Stimulated activated effector memory CD8-positive, alpha-beta T cell treated with anti-CD3 and anti-CD28 coated beads, Interleukin-12 subunit alpha, Interleukin-12 subunit beta, amount 100 ng/mL, for 72 hours (primary cell): ENCODE measurements at regions not wholly inside any gene's neighbourhood (a gene's known extent, or its start where the extent isn't known, plus 50 kb on each side); places are given as distances from the start of the nearest gene placed in this dataset.
"Not testable (repeated sequence)": the region's sequence is repeated elsewhere in the genome, so short reads cannot be mapped to it uniquely, and the experiment has no call there.

Experiments used
- ATAC-seq: fragments of 150-1000 bp; cut with Tn5 transposase; 2 replicates; pipeline ENCODE4 v1.10.0; 2021
- DNase-seq, 2 donors: peaks; one replicate each; pipeline ENCODE4 v3.0.0; 2021 to 2022; ENCODE audit warnings: low spot score in 2 of 2
- H3K27ac Mint-ChIP-seq: one replicate; pipeline ENCODE4 v1.8.0; 2022; ENCODE audit warnings: mild to moderate bottlenecking, mixed read lengths
- H3K36me3 Mint-ChIP-seq: one replicate; pipeline ENCODE4 v1.8.0; 2022; ENCODE audit warnings: mild to moderate bottlenecking, mixed read lengths
- H3K4me1 Mint-ChIP-seq: one replicate; pipeline ENCODE4 v1.8.0; 2022; ENCODE audit warnings: mixed read lengths
- H3K4me3 Mint-ChIP-seq: one replicate; pipeline ENCODE4 v1.8.0; 2022; ENCODE audit warnings: mild to moderate bottlenecking, mixed read lengths
- H3K9me3 Mint-ChIP-seq: one replicate; pipeline ENCODE4 v1.8.0; 2022; ENCODE audit warnings: mixed read lengths

DNA sequence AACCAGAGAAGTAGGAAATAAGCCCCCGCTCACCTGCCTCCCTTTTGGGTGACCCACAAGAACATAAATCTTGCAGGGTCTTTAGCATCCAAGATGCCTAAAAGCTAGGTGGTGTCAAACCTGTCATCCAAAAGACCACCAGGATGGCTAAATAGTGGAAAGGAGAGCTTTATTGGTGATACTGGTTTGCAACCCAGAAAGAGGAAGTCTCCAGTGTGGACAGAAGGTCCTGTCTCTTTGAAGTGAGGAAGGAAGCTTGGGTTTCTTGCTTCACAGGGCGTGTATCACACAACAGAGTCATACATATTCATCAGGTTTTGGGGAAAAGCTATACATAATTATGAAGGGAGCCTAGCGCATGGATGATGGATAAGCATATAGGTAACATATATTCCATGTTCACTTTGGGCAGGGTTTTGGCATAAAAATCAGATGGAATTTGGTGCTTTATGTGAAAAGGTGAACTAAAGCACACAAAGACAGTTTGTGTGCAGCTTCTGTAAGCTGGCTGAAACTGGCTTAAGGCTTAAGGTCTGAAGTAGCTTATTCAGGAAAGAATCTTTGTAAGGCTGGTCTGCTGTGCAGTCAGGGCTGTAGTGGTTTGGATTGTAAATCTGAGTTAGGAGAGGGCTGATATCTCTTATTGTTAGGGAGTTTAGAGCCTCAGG, 68.4 kb upstream of the EPCAM start:
- H3K27ac Mint-ChIP-seq = no peak overlapping the region
- no peak for DNase-seq
- no peak overlapping the region for H3K4me3 Mint-ChIP-seq
- ATAC-seq = no peak
- no peaks in the 10 kb centered on the region for H3K9me3 Mint-ChIP-seq
- H3K4me1 Mint-ChIP-seq = peaks cover 8% of the 10 kb centered on the region
- H3K36me3 Mint-ChIP-seq = no peaks in the 10 kb centered on the region

DNA sequence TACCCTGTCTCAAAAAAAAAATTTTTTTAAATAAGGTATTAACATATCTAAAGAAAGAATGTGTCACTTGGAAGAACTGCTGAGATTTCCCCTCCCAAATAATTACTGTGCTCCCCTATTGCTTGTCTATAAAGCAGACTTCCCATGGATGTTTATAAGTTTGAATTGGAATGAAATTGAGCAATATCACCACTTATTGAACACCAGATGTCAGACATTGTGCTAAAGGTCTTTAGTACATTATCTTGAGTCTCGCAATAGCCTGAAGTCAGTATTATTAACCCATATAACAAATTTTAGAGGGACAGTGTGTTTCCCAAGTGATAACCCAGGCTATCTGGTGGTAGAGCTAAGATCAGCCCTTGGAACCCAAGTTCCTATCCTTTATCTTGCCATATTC, 69.0 kb upstream of the EPCAM start:
- no peak overlapping the region for H3K4me3 Mint-ChIP-seq

DNA sequence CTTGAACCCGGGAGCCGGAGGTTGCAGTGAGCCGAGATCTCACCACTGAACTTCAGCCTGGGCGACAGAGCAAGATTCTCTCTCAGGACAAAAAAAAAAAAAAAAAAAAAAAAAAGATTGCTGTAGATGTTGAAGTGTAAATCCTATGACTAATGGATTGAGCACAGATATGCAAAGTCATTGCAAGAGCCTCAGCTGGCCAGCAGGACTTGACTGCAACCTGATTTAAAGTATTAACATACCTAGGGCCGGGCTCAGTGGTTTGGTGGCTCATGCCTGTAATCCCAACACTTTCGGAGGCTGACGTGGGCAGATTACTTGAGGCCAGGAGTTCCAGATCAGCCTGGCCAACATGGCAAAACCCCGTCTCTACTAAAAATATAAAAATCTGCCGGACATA, 69.6 kb upstream of the EPCAM start:
- peaks cover 8% of the 10 kb centered on the region for H3K4me1 Mint-ChIP-seq
- no peaks in the 10 kb centered on the region for H3K9me3 Mint-ChIP-seq
- H3K4me3 Mint-ChIP-seq = no peak overlapping the region
- H3K27ac Mint-ChIP-seq = no peak overlapping the region
- no peak for DNase-seq
- no peak for ATAC-seq
- no peaks in the 10 kb centered on the region for H3K36me3 Mint-ChIP-seq

More for the DNA sequence above, 69.0 kb upstream of the EPCAM start:
- Mint-ChIP-seq H3K36me3 (no peaks in the 10 kb centered on the region), H3K27ac (no peak overlapping the region), H3K4me1 (peaks cover 8% of the 10 kb centered on the region), H3K9me3 (no peaks in the 10 kb centered on the region)
- no peak for DNase-seq
- ATAC-seq = no peak

DNA sequence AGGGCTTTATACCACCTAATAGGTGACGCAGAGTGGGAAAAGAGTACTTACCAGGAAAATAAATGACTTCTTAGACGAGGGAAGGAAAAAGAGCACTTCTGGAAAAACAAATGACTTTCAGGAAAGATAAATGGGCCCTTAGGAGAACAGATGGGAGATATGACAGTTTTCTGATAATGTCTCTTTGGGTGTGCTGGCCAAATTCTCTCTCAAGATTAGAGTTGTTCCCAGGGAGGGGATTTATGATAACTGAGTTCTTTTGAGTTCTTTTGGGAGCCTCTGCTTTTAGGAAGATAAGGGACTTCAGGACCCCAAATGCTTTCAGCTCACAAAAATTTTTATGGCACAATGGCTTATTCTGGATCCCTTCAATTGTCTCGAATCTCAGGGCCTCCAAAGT, 70.3 kb upstream of the EPCAM start:
- no peak for ATAC-seq
- no peak overlapping the region for H3K4me3 Mint-ChIP-seq
- peaks cover 8% of the 10 kb centered on the region for H3K4me1 Mint-ChIP-seq
- no peak overlapping the region for H3K27ac Mint-ChIP-seq
- H3K9me3 Mint-ChIP-seq = no peaks in the 10 kb centered on the region
- no peak for DNase-seq
- H3K36me3 Mint-ChIP-seq = no peaks in the 10 kb centered on the region

DNA sequence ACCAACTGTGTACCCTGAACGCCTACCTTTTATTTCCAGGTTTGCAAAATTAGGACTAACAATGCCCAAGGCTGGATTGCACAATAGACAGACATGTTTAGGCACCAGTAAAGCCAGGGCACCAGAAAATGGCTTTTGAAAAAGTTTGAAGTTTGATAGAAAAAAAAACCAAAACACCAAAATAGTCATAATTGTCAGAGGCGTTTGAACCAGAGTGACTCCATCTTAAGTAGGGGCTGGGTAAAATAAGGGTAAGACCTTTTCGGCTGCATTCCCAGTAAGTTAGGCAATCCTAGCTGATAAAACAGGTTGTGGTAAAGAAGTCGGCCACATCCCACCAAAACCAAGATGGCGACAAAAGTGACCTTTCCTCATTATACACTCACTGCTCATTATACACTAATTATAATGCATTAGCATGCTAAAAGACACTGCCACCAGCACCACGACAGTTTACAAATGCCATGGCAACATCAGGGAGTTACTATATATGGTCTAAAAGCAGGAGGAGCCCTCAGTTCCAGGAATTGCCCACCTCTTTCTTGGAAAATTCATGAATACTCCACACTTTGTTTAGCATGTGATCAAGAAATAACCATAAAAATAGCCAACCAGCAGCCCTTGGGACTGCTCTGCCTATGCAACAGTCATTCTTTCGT, 71.2 kb upstream of the EPCAM start:
- Mint-ChIP-seq H3K4me3 (no peak overlapping the region), H3K36me3 (no peaks in the 10 kb centered on the region), H3K9me3 (no peaks in the 10 kb centered on the region), H3K27ac (no peak overlapping the region), H3K4me1 (peaks cover 8% of the 10 kb centered on the region)
- DNase-seq = no peak
- no peak for ATAC-seq

DNA sequence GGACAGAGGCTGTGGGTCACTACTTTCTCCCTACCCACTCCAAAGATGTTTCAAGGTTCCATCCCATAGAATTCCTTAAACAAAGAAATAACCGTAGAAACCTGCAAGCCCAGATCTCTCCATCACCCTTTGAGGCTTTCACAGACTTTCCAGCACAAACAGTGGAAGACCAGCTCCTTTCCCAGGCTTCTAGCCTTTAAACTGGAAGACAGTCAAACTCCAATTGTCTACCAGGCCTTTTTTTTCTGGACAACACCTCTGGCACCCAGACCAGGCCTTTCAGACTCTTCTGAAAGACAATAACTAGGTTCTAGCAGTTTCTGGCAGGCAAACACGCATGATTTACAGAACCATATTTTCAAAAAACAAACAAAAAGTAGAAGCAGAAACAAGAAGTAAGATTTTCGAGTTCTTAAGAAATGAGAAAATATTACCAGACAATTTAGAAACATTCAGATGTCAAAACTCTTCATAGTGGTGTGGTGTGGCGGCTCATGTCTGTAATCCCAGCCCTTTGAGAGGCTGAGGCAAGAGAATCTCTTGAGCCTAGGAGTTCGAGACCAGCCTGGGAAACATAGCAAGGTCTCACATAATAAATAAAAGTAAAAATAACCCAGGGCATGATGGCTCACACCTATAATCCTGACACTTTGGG, 73.0 kb upstream of the EPCAM start:
- Mint-ChIP-seq H3K27ac (no peak overlapping the region), H3K4me1 (peaks cover 8% of the 10 kb centered on the region), H3K9me3 (no peaks in the 10 kb centered on the region), H3K36me3 (no peaks in the 10 kb centered on the region), H3K4me3 (no peak overlapping the region)
- DNase-seq (no peak), ATAC-seq (no peak)

DNA sequence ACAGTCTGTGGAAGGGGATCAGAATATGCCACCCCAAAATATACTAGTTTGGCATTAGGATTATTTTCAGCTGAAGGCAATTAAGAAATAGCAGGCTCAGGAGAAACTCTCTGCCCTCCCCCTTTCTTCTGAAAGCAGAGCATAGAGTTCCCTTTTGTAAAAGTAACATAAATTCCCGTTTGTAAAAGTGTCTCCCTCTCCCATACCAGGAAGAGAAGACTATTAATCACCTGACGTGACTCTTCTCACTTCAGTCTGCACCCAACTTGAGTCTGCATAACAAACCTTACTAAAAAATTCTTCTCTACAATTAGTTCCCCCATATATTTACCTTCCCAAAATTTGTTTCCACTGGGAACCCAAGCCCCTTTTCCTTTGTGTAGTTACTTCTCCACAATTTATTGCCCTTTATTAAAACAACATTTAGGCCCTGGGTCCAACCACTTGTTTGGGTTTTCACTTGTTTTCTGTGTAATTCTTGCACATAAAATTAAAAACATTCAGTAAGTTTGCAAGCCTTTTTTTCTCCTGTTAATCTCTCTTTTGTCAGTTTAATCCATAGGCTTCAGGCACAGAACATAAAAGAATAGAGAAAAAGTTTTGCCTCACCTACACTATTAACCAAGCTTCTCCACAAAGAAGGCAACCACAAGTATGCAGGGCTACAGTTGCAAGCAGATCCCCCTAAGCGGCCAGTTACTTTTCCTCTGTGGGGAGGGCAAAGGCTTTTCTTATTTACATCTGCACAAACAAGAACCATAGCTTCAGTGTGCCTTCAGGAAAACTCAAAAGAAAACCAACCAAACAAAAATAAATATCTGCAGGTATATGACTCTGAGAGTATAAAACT, 73.8 kb upstream of the EPCAM start:
- Mint-ChIP-seq H3K36me3 (no peaks in the 10 kb centered on the region), H3K9me3 (no peaks in the 10 kb centered on the region), H3K4me1 (peaks cover under 1% of the 10 kb centered on the region), H3K27ac (no peak overlapping the region), H3K4me3 (no peak overlapping the region)
- no peak for ATAC-seq
- DNase-seq = no peak

DNA sequence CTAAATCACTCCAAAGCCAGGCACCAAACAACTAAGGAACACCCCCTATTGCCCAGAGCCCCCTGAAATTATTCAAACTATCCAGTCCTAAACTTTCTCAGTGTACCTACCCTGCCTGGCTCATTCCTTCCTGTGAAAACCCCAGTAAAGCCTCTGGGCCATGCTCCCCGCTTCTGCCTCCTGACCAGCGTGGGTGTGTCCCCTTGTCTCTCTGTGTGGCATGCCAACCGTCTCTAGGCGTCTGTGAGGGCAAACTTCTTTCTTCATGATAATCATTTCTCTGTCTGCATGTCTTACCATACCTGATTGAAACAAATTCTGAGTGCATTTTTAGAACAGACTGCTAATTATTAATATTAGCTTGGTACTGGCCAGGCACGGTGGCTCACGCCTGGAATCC, 75.1 kb upstream of the EPCAM start:
- Mint-ChIP-seq H3K36me3 (no peaks in the 10 kb centered on the region), H3K4me1 (no peaks in the 10 kb centered on the region), H3K4me3 (no peak overlapping the region), H3K27ac (no peak overlapping the region), H3K9me3 (no peaks in the 10 kb centered on the region)
- DNase-seq (no peak), ATAC-seq (no peak)

DNA sequence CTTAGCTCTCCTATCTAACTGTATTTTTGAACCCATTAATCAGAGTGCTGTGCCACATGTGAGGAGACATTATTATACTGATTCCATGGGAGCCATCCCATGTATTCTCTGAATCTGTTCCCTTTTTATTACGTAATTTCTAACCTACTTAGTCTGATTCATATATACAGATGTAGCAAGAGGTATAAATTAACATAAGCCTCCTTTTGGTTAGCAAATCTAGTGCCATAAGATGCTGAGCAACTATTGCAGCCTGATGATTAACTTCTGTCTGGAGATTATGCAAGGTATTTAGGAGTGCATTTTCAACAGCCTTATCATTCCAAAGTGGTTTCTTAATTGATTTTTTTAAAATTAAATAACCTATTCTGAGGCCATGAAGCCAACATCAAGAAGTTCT, 80.2 kb upstream of the EPCAM start:
- no peaks in the 10 kb centered on the region for H3K4me1 Mint-ChIP-seq
- no peak for DNase-seq
- no peaks in the 10 kb centered on the region for H3K9me3 Mint-ChIP-seq
- no peak overlapping the region for H3K4me3 Mint-ChIP-seq
- no peak overlapping the region for H3K27ac Mint-ChIP-seq
- ATAC-seq = no peak
- H3K36me3 Mint-ChIP-seq = no peaks in the 10 kb centered on the region

DNA sequence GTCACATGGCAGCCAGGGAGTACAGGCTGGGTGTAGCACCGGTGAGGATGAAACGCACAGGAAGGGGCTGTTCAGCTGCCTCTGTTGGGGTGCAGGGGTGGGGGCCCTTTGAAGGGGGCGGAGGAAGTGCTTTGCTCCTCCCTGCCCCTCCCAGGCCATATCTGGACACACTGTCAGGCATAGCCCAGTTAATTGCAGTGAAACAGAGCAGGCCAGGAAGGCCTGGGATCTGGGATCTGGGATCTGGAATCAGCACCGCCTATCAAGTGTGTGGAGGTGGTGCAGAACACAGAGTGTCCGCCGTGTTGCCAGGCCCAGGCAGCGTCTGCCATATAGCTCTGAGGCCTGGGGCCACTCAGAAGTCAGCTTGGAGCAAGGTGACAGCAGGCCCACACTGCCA, 85.5 kb upstream of the EPCAM start:
- ATAC-seq = no peak
- no peaks in the 10 kb centered on the region for H3K4me1 Mint-ChIP-seq
- no peak for DNase-seq
- H3K9me3 Mint-ChIP-seq = no peaks in the 10 kb centered on the region
- no peak overlapping the region for H3K27ac Mint-ChIP-seq
- H3K4me3 Mint-ChIP-seq = no peak overlapping the region
- H3K36me3 Mint-ChIP-seq = no peaks in the 10 kb centered on the region

DNA sequence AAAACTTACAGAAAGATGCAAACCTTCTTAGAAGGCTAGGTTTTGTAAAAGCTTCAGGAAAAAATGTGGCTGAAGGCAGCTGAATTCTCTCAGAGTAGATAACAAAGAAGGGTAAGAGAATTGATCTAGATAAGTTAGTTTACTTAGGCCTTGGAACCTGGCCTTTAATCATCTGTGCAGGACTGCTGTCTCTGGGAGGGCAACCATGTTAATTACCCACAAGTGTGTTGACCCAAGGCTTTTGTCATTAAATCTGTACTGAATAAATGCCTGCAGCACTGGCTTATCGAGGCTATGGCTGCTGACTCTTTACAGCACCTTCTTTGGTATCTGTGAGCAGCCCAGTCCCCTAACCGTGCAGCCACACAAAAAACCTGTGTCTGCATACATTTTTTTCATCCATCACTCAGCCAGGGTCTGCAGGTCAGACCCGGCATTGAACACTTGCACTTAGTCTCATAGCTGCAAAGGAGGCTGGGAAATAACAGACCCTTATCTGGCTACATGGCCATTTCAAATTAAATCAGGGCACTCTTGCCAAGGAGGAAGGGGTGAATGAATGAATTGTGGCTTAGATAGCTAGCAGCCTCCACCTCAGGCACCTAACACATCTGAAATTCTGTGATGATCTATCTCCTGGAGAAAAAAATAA, 86.4 kb upstream of the EPCAM start:
- no peak overlapping the region for H3K4me3 Mint-ChIP-seq
- no peaks in the 10 kb centered on the region for H3K4me1 Mint-ChIP-seq
- DNase-seq (no peak), ATAC-seq (no peak)
- no peak overlapping the region for H3K27ac Mint-ChIP-seq
- H3K9me3 Mint-ChIP-seq = no peaks in the 10 kb centered on the region
- H3K36me3 Mint-ChIP-seq = no peaks in the 10 kb centered on the region

DNA sequence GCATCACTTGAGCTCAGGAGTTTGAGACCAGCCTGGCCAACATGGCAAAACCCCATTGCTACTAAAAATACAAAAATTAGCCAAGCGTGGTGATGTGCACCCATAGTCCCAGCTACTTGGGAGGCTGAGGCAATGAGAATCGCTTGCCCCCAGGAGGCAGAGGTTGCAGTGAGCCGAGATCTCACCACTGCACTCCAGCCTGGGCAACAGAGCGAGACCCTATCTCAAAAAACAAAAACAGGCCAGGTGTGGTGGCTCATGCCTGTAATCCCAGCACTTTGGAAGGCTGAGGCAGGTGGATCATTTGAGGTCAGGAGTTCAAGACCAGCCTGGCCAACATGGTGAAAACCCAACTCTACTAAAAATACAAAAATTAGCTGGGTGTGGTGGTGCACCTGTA, 89.6 kb upstream of the EPCAM start:
- not testable (repeated sequence) for ATAC-seq, H3K36me3 Mint-ChIP-seq, H3K27ac Mint-ChIP-seq, H3K9me3 Mint-ChIP-seq, DNase-seq, H3K4me3 Mint-ChIP-seq, H3K4me1 Mint-ChIP-seq

DNA sequence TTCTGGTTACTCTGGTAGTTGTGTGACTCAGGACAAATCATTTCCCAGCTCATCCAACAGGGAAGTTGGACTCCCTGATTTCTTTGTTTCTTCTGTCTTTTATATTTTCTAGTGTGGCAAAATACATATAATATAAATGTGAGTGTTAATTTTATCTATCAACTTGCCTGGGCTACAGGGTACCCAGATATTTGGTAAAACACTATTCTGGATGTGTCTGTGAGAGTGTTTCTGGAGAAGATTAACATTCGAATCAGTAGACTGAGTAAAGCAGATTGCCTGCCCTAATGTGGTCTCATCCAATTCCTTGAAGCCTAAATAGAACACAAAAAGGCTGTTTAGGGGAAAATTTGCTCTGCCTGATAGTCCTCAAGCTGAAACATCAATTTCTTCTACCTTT, 91.1 kb upstream of the EPCAM start:
- Mint-ChIP-seq H3K36me3 (no peaks in the 10 kb centered on the region), H3K9me3 (no peaks in the 10 kb centered on the region), H3K4me1 (no peaks in the 10 kb centered on the region), H3K4me3 (no peak overlapping the region), H3K27ac (no peak overlapping the region)
- DNase-seq (no peak), ATAC-seq (no peak)

DNA sequence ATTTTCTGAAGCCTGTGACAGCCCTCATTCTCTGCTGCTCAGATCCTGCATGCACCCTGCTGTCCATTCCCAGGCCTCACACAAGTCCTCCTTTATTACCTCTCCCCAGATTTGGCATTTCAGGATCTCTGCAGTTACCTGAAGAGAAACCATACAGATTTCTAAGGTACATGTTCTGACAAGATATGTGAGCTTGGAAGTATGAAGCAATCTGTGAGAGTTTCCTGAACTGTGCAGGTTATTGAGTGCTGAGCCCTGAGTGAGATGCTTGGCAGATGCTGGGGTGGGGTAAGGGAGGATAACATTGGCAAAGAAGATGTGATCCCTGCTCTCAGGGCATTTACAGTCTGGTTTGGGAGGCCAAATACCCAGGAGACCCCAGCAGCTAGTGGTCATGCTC, 91.9 kb upstream of the EPCAM start:
- Mint-ChIP-seq H3K27ac (no peak overlapping the region), H3K4me3 (no peak overlapping the region), H3K9me3 (no peaks in the 10 kb centered on the region), H3K36me3 (no peaks in the 10 kb centered on the region), H3K4me1 (peaks cover 4% of the 10 kb centered on the region)
- DNase-seq = no peak
- ATAC-seq = no peak

DNA sequence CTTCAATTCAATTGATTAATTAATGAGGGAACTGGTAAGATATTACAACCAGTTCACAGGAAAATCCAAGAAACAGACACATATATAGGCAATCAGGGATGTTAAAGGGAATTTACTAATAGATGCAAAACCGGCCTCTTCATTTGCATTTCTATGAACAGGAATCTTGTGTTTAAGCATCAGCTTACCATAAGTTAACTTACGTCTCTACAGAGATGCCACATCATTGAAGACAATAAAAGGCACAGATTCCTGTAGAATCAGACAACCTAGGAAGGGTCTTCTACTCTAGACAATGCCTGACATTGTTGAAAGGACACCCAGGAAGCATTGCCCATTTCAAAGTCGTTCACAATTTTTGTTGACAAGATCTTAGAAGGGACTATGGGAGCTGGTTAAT, 93.0 kb upstream of the EPCAM start:
- Mint-ChIP-seq H3K4me1 (peaks cover 9% of the 10 kb centered on the region), H3K27ac (no peak overlapping the region), H3K36me3 (no peaks in the 10 kb centered on the region), H3K4me3 (no peak overlapping the region), H3K9me3 (no peaks in the 10 kb centered on the region)
- ATAC-seq = no peak
- DNase-seq = no peak
